Colonic mucosa (tissue), 4 donors: ENCODE measurements at regions not wholly inside any gene's neighbourhood (a gene's known extent, or its start where the extent isn't known, plus 50 kb on each side); places are given as distances from the start of the nearest gene placed in this dataset.

Source experiments
- DNase-seq: peaks from one replicate; pipeline ENCODE4 v3.0.0-alpha.2; 2020
- H3K27ac ChIP-seq: fragments of 200-600 bp; one replicate; pipeline ENCODE4 v1.8.0; 2021
- H3K27me3 ChIP-seq: fragments of 200-600 bp; one replicate; pipeline ENCODE4 v1.8.0; 2021
- H3K36me3 ChIP-seq: fragments of 200-600 bp; one replicate; pipeline ENCODE4 v1.8.0; 2021
- H3K4me1 ChIP-seq: fragments of 200-600 bp; one replicate; pipeline ENCODE4 v1.8.0; 2021; ENCODE audit warnings: mild to moderate bottlenecking
- H3K4me3 ChIP-seq: fragments of 200-600 bp; one replicate; pipeline ENCODE4 v1.8.0; 2021
- H3K9ac ChIP-seq, 2 donors: one replicate each; pipeline ENCODE4 v1.7.0; 2013; ENCODE audit warnings: control low read depth in 2 of 2, low read depth in 2 of 2, low read length in 2 of 2
- H3K9me3 ChIP-seq: fragments of 200-600 bp; one replicate; pipeline ENCODE4 v1.8.0; 2021
- intact Hi-C: fragments of 100-400 bp; cut with DNase I; formaldehyde crosslinking; loops from one replicate; pipeline ENCODE4 v1.14.1; 2022
- TF ChIP-seq, protein P1 (sequence below): fragments of 200-600 bp; IDR thresholded peaks from one replicate; pipeline ENCODE4 v1.8.0; 2022; ENCODE audit warnings: antibody characterized with exemption, mild to moderate bottlenecking
- donor health status: healthy.
- donor health status: DM: no; HTN: no; CAD: no.
- donor health status: DM: no; HTN: no; CAD: no.

DNA sequence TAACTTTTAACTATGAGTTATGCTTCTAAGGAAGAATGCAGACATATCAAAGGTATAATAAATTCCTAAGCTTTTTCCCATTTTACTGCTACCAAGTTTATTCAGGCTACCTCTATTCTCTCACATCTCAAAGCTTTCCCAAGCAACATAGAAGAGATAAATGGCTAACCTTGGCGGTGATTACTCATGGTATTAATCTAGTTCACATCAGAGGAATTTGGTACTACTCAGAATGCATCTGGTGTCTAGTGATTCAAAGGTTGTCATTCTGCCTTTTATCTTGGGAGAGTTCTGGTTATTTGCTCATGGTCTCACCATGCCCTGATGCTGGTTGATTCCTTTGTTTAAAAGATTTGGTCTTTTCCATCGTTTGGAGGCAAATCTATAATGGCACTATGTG lies 182.7 kb downstream of the TAF11L14 start:
- no peak for DNase-seq

DNA sequence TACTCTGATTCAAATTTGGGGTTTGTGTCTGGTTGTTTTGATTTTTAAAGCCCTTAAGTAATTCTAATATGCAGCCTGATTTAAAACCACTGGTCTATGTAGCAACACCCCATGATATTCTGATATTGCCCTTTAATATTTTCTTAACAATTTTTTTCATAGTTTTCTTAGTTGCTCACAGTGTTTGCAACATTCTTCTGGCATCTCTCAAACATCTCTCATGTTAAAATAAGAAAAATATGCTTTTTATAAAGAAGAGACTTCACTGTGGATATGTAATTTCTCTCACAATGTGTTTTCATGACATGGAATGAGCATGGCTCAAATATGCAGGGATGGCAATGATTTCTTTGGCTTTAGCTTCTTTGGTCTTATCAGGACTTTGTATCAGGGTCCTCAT lies 183.7 kb downstream of the TAF11L14 start:
- Histone ChIP-seq H3K36me3 (no peaks in the 10 kb centered on the region), H3K4me1 (no peaks in the 10 kb centered on the region), H3K9me3 (no peaks in the 10 kb centered on the region), H3K9ac (no peak overlapping the region), H3K27me3 (no peaks in the 10 kb centered on the region), H3K4me3 (no peak overlapping the region), H3K27ac (no peak overlapping the region)
- DNase-seq: no peak
- intact Hi-C loops: no loop called here
- TF ChIP-seq, protein P1, sequence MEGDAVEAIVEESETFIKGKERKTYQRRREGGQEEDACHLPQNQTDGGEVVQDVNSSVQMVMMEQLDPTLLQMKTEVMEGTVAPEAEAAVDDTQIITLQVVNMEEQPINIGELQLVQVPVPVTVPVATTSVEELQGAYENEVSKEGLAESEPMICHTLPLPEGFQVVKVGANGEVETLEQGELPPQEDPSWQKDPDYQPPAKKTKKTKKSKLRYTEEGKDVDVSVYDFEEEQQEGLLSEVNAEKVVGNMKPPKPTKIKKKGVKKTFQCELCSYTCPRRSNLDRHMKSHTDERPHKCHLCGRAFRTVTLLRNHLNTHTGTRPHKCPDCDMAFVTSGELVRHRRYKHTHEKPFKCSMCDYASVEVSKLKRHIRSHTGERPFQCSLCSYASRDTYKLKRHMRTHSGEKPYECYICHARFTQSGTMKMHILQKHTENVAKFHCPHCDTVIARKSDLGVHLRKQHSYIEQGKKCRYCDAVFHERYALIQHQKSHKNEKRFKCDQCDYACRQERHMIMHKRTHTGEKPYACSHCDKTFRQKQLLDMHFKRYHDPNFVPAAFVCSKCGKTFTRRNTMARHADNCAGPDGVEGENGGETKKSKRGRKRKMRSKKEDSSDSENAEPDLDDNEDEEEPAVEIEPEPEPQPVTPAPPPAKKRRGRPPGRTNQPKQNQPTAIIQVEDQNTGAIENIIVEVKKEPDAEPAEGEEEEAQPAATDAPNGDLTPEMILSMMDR: no peak

More for the DNA sequence above, 182.7 kb downstream of the TAF11L14 start:
- H3K9ac ChIP-seq: no peak overlapping the region
- no peaks in the 10 kb centered on the region for H3K27me3 ChIP-seq
- intact Hi-C loops: no loop called here
- no peak overlapping the region for H3K27ac ChIP-seq
- H3K9me3 ChIP-seq: no peaks in the 10 kb centered on the region
- H3K36me3 ChIP-seq: no peaks in the 10 kb centered on the region
- no peaks in the 10 kb centered on the region for H3K4me1 ChIP-seq
- H3K4me3 ChIP-seq: no peak overlapping the region
- TF ChIP-seq, protein P1: no peak

- intact Hi-C loops: no loop called here
These were observed 185.5 kb downstream of the TAF11L14 start for GRCh38 chr5:17819783-17820182.

DNA sequence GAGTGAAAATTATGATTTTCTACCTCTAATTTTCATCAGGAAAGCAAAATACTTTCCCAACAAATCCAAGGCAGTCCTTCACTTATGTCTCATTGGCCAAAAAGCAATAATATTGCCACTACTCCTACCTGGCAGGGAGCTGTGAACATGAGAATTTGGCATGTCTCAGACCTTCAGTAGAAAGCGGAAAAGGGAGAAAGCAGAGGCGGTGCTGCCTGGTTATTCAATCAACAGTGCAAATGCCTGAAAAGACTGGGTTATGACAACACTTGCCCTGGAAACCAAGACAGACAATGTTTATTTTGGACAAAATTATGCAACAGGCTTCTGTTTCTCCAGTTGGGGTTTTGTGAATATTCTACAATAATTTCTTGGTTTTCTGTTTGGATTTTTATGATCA lies 194.4 kb downstream of the TAF11L14 start:
- no peaks in the 10 kb centered on the region for H3K36me3 ChIP-seq
- no peak overlapping the region for H3K27ac ChIP-seq
- no peak overlapping the region for H3K9ac ChIP-seq
- DNase-seq: no peak
- H3K4me1 ChIP-seq: no peaks in the 10 kb centered on the region
- no peaks in the 10 kb centered on the region for H3K27me3 ChIP-seq
- TF ChIP-seq, protein P1: no peak
- intact Hi-C loops: no loop called here
- H3K4me3 ChIP-seq: no peak overlapping the region
- H3K9me3 ChIP-seq: no peaks in the 10 kb centered on the region

More at GRCh38 chr5:17819783-17820182, 185.5 kb downstream of the TAF11L14 start:
- no peak overlapping the region for H3K9ac ChIP-seq
- no peak overlapping the region for H3K27ac ChIP-seq
- H3K9me3 ChIP-seq: no peaks in the 10 kb centered on the region
- DNase-seq: no peak
- TF ChIP-seq, protein P1: no peak
- no peak overlapping the region for H3K4me3 ChIP-seq
- H3K27me3 ChIP-seq: no peaks in the 10 kb centered on the region
- H3K36me3 ChIP-seq: no peaks in the 10 kb centered on the region
- no peaks in the 10 kb centered on the region for H3K4me1 ChIP-seq

- intact Hi-C loops: no loop called here
- no peak for DNase-seq
- H3K4me1 ChIP-seq: no peaks in the 10 kb centered on the region
These were observed 195.2 kb downstream of the TAF11L14 start for GRCh38 chr5:17829456-17829855.

More at GRCh38 chr5:17829456-17829855, 195.2 kb downstream of the TAF11L14 start:
- Histone ChIP-seq H3K9me3 (no peaks in the 10 kb centered on the region), H3K4me3 (no peak overlapping the region), H3K36me3 (no peaks in the 10 kb centered on the region), H3K27me3 (no peaks in the 10 kb centered on the region), H3K27ac (no peak overlapping the region), H3K9ac (no peak overlapping the region)
- TF ChIP-seq, protein P1: no peak
